Upper lobe of right lung (tissue), 1 donor: ENCODE measurements at regions not wholly inside any gene's neighbourhood (a gene's known extent, or its start where the extent isn't known, plus 50 kb on each side); places are given as distances from the start of the nearest gene placed in this dataset.

Experiments used
- ATAC-seq: fragments of 200-7000 bp; cut with Tn5 transposase; one replicate; pipeline ENCODE4 v1.9.1; 2020; ENCODE audit warnings: mild to moderate bottlenecking, moderate library complexity
- DNase-seq: peaks from one replicate; pipeline ENCODE4 v3.0.0-alpha.2; 2020
- H3K27ac ChIP-seq: fragments of 200-600 bp; one replicate; pipeline ENCODE4 v1.8.0; 2022
- H3K27me3 ChIP-seq: fragments of 200-600 bp; one replicate; pipeline ENCODE4 v1.8.0; 2022; ENCODE audit warnings: mild to moderate bottlenecking
- H3K36me3 ChIP-seq: fragments of 200-600 bp; one replicate; pipeline ENCODE4 v1.8.0; 2022
- H3K4me1 ChIP-seq: fragments of 200-600 bp; one replicate; pipeline ENCODE4 v1.8.0; 2022
- H3K4me3 ChIP-seq: fragments of 200-600 bp; one replicate; pipeline ENCODE4 v1.8.0; 2022; ENCODE audit warnings: mild to moderate bottlenecking
- H3K9me3 ChIP-seq: fragments of 200-600 bp; one replicate; pipeline ENCODE4 v1.8.0; 2022
- CTCF ChIP-seq: fragments of 200-600 bp; IDR thresholded peaks from one replicate; pipeline ENCODE4 v1.8.0; 2022; ENCODE audit warnings: antibody characterized with exemption
- intact Hi-C: fragments of 100-400 bp; cut with DNase I; formaldehyde crosslinking; loops from one replicate; pipeline ENCODE4 v1.11.0; 2022
- donor health status: DM: no; HTN: yes; CAD: no; lungs with severe emphysema.

GRCh38 chr10:64635906-64636305 lies 1114.7 kb downstream of the REEP3 start:
- Histone ChIP-seq H3K36me3 (no peaks in the 10 kb centered on the region), H3K27me3 (no peaks in the 10 kb centered on the region), H3K4me3 (no peak overlapping the region), H3K4me1 (no peaks in the 10 kb centered on the region), H3K27ac (no peak overlapping the region), H3K9me3 (no peaks in the 10 kb centered on the region)
- ATAC-seq (no peak), DNase-seq (no peak)
- intact Hi-C loops = no loop called here
- TF ChIP-seq CTCF = no peak

GRCh38 chr10:64636461-64636860 lies 1115.3 kb downstream of the REEP3 start:
- intact Hi-C loops = no loop called here
- Histone ChIP-seq H3K9me3 (no peaks in the 10 kb centered on the region), H3K4me3 (no peak overlapping the region), H3K27me3 (no peaks in the 10 kb centered on the region), H3K27ac (no peak overlapping the region), H3K4me1 (no peaks in the 10 kb centered on the region), H3K36me3 (no peaks in the 10 kb centered on the region)
- no peak for ATAC-seq
- DNase-seq = no peak
- no peak for TF ChIP-seq CTCF

- no peaks in the 10 kb centered on the region for H3K27me3 ChIP-seq
- no peak overlapping the region for H3K4me3 ChIP-seq
- intact Hi-C loops = no loop called here
- H3K4me1 ChIP-seq = no peaks in the 10 kb centered on the region
- H3K9me3 ChIP-seq = no peaks in the 10 kb centered on the region
- no peaks in the 10 kb centered on the region for H3K36me3 ChIP-seq
- no peak for ATAC-seq
- TF ChIP-seq CTCF = no peak
- no peak overlapping the region for H3K27ac ChIP-seq
- no peak for DNase-seq
Measured at GRCh38 chr10:64637939-64638338, 1116.7 kb downstream of the REEP3 start.

DNA sequence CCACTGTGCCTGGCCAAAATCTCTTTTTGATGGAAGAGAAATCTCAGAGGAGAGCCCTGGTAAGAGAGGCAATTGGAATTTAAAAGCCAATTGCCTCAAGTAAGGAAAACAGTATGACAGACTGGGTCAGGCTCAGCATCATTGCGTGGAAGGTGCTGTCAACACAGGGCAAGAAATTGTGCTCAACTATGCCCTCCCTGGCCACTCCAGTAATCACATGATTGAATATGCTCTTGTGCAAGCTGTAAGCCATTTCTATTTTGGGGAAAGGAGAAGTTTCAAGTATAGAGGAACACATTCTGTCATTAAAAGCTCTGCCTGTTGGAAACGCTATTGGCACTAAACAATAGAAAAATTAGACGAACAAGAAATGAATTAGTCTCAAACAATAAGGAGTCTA lies 1127.7 kb downstream of the REEP3 start:
- intact Hi-C loops = no loop called here
- no peak overlapping the region for H3K4me3 ChIP-seq
- H3K27ac ChIP-seq = no peak overlapping the region
- no peak for TF ChIP-seq CTCF
- H3K4me1 ChIP-seq = no peaks in the 10 kb centered on the region
- no peaks in the 10 kb centered on the region for H3K9me3 ChIP-seq
- no peak for DNase-seq
- ATAC-seq = peak; percentile 75
- no peaks in the 10 kb centered on the region for H3K27me3 ChIP-seq
- no peaks in the 10 kb centered on the region for H3K36me3 ChIP-seq

DNA sequence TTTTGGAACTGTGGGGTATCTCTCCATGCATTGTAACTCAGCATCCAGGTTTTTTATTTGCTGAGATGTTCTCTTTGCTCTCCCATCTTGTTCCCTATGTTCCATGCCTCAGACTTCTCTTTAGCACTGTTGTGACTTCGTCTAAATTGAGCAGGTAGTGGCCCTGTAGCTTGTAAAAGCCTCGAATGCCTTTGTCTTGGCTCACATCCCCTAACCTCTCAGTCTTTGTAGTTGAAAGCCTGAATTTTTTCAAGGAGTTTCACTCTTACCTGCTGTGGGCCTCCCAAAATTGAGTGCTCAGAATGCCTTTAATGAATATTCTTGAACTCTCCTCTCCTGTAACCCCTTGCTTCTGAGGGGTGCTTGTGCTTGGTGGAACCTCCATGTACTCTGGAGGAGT lies 1137.3 kb downstream of the REEP3 start:
- intact Hi-C loops = no loop called here
- no peaks in the 10 kb centered on the region for H3K27me3 ChIP-seq

More for the DNA sequence above, 1137.3 kb downstream of the REEP3 start:
- no peaks in the 10 kb centered on the region for H3K36me3 ChIP-seq
- no peak for TF ChIP-seq CTCF
- no peak for ATAC-seq
- no peak overlapping the region for H3K4me3 ChIP-seq
- no peaks in the 10 kb centered on the region for H3K4me1 ChIP-seq
- no peak overlapping the region for H3K27ac ChIP-seq
- DNase-seq = no peak
- H3K9me3 ChIP-seq = no peaks in the 10 kb centered on the region
